Activated T-cell treated with anti-CD3 and anti-CD28 coated beads, Interleukin-2, amount 50 U/mL, for 72 hours (primary cell): ENCODE measurements at regions not wholly inside any gene's neighbourhood (a gene's known extent, or its start where the extent isn't known, plus 50 kb on each side); places are given as distances from the start of the nearest gene placed in this dataset.

Experiments
- ATAC-seq, 2 donors: fragments of 150-1000 bp; cut with Tn5 transposase; replicated peaks in 1 of 2; 2 replicates each; pipeline ENCODE4 v1.10.0; 2021; ENCODE audit warnings: moderate library complexity in 2 of 2, mild to moderate bottlenecking in 1 of 2
- DNase-seq, 2 donors: peaks; one replicate each; pipeline ENCODE4 v3.0.0; 2021 to 2022; ENCODE audit warnings: mixed read lengths in 1 of 2
- H3K27ac Mint-ChIP-seq: one replicate; pipeline ENCODE4 v1.8.0; 2022; ENCODE audit warnings: mild to moderate bottlenecking, moderate library complexity, mixed read lengths
- H3K27me3 Mint-ChIP-seq: one replicate; pipeline ENCODE4 v1.8.0; 2022; ENCODE audit warnings: low read depth, mixed read lengths
- H3K36me3 Mint-ChIP-seq, 2 donors: one replicate each; pipeline ENCODE4 v1.8.0; 2022; ENCODE audit warnings: mixed read lengths in 2 of 2, mild to moderate bottlenecking in 1 of 2; ENCODE audit not compliant: insufficient read depth in 2 of 2
- H3K4me1 Mint-ChIP-seq: one replicate; pipeline ENCODE4 v1.8.0; 2022; ENCODE audit warnings: low read depth, mixed read lengths
- H3K4me3 Mint-ChIP-seq, 2 donors: one replicate each; pipeline ENCODE4 v1.8.0; 2022; ENCODE audit warnings: mild to moderate bottlenecking in 2 of 2, mixed read lengths in 2 of 2, moderate library complexity in 2 of 2
- H3K9me3 Mint-ChIP-seq, 2 donors: one replicate each; pipeline ENCODE4 v1.8.0; 2022; ENCODE audit warnings: mixed read lengths in 2 of 2

GRCh38 chr14:48560421-48560820 is 885.0 kb upstream of the MDGA2 start:
- no peak overlapping the region for H3K27ac Mint-ChIP-seq
- ATAC-seq = no peak
- peaks cover 4% of the 10 kb centered on the region in 2 donors for H3K9me3 Mint-ChIP-seq
- H3K36me3 Mint-ChIP-seq = no peaks in the 10 kb centered on the region
- H3K4me1 Mint-ChIP-seq = no peaks in the 10 kb centered on the region
- no peak for DNase-seq
- H3K27me3 Mint-ChIP-seq = no peaks in the 10 kb centered on the region
- no peak overlapping the region for H3K4me3 Mint-ChIP-seq

- peaks cover 9% of the 10 kb centered on the region in 2 donors for H3K9me3 Mint-ChIP-seq
- DNase-seq = no peak
- no peaks in the 10 kb centered on the region for H3K4me1 Mint-ChIP-seq
- no peaks in the 10 kb centered on the region for H3K27me3 Mint-ChIP-seq
- H3K27ac Mint-ChIP-seq = no peak overlapping the region
- no peak for ATAC-seq
- H3K4me3 Mint-ChIP-seq = no peak overlapping the region
- no peaks in the 10 kb centered on the region for H3K36me3 Mint-ChIP-seq
Measured at GRCh38 chr14:48553443-48553842, 878.0 kb upstream of the MDGA2 start.

GRCh38 chr14:48546996-48547395 is 871.6 kb upstream of the MDGA2 start:
- H3K9me3 Mint-ChIP-seq = peaks cover 2 to 10% of the 10 kb centered on the region in 2 donors
- no peaks in the 10 kb centered on the region for H3K36me3 Mint-ChIP-seq
- no peaks in the 10 kb centered on the region for H3K4me1 Mint-ChIP-seq
- no peak for ATAC-seq
- DNase-seq = no peak
- no peaks in the 10 kb centered on the region for H3K27me3 Mint-ChIP-seq
- H3K27ac Mint-ChIP-seq = no peak overlapping the region
- H3K4me3 Mint-ChIP-seq = no peak overlapping the region

GRCh38 chr14:48537600-48537999 is 862.2 kb upstream of the MDGA2 start:
- peaks cover 3 to 4% of the 10 kb centered on the region in 2 donors for H3K9me3 Mint-ChIP-seq
- no peak overlapping the region for H3K27ac Mint-ChIP-seq
- no peaks in the 10 kb centered on the region for H3K4me1 Mint-ChIP-seq

GRCh38 chr14:48536318-48536717 is 860.9 kb upstream of the MDGA2 start:
- no peaks in the 10 kb centered on the region for H3K36me3 Mint-ChIP-seq
- no peaks in the 10 kb centered on the region for H3K27me3 Mint-ChIP-seq
- no peaks in the 10 kb centered on the region for H3K4me1 Mint-ChIP-seq
- ATAC-seq (no peak), DNase-seq (no peak)
- H3K27ac Mint-ChIP-seq = no peak overlapping the region
- peaks cover 3% of the 10 kb centered on the region in 2 donors for H3K9me3 Mint-ChIP-seq
- no peak overlapping the region for H3K4me3 Mint-ChIP-seq

More at GRCh38 chr14:48537600-48537999, 862.2 kb upstream of the MDGA2 start:
- DNase-seq = no peak
- Mint-ChIP-seq H3K27me3 (no peaks in the 10 kb centered on the region), H3K36me3 (no peaks in the 10 kb centered on the region), H3K4me3 (no peak overlapping the region)
- no peak for ATAC-seq

GRCh38 chr14:48527832-48528231 is 852.4 kb upstream of the MDGA2 start:
- no peaks in the 10 kb centered on the region for H3K4me1 Mint-ChIP-seq
- H3K4me3 Mint-ChIP-seq = no peak overlapping the region
- DNase-seq = no peak
- no peak for ATAC-seq
- H3K9me3 Mint-ChIP-seq = peaks cover 5 to 7% of the 10 kb centered on the region in 2 donors
- H3K27ac Mint-ChIP-seq = no peak overlapping the region
- no peaks in the 10 kb centered on the region for H3K36me3 Mint-ChIP-seq
- H3K27me3 Mint-ChIP-seq = no peaks in the 10 kb centered on the region

GRCh38 chr14:48526307-48526706 is 850.9 kb upstream of the MDGA2 start:
- no peaks in the 10 kb centered on the region for H3K4me1 Mint-ChIP-seq
- no peaks in the 10 kb centered on the region for H3K36me3 Mint-ChIP-seq
- H3K9me3 Mint-ChIP-seq = peaks cover 5 to 7% of the 10 kb centered on the region in 2 donors
- no peak for ATAC-seq
- no peak for DNase-seq
- H3K4me3 Mint-ChIP-seq = no peak overlapping the region
- no peak overlapping the region for H3K27ac Mint-ChIP-seq
- no peaks in the 10 kb centered on the region for H3K27me3 Mint-ChIP-seq

GRCh38 chr14:48504921-48505320 is 829.5 kb upstream of the MDGA2 start:
- no peak for DNase-seq
- Mint-ChIP-seq H3K27me3 (no peaks in the 10 kb centered on the region), H3K27ac (no peak overlapping the region), H3K9me3 (peaks cover 0 to 2% of the 10 kb centered on the region in 2 donors), H3K4me3 (no peak overlapping the region), H3K36me3 (no peaks in the 10 kb centered on the region), H3K4me1 (no peaks in the 10 kb centered on the region)
- no peak for ATAC-seq

- Mint-ChIP-seq H3K36me3 (no peaks in the 10 kb centered on the region), H3K4me3 (no peak overlapping the region), H3K27ac (no peak overlapping the region), H3K27me3 (no peaks in the 10 kb centered on the region), H3K4me1 (no peaks in the 10 kb centered on the region), H3K9me3 (peaks cover 1 to 4% of the 10 kb centered on the region in 2 donors)
- ATAC-seq (no peak), DNase-seq (no peak)
Measured at GRCh38 chr14:48490756-48491155, 815.4 kb upstream of the MDGA2 start.

- DNase-seq (no peak), ATAC-seq (no peak)
- Mint-ChIP-seq H3K27me3 (no peaks in the 10 kb centered on the region), H3K4me1 (no peaks in the 10 kb centered on the region), H3K36me3 (peaks cover 0 to 3% of the 10 kb centered on the region in 2 donors), H3K9me3 (peaks cover 1 to 2% of the 10 kb centered on the region in 2 donors), H3K27ac (no peak overlapping the region), H3K4me3 (no peak overlapping the region)
Measured at GRCh38 chr14:48473944-48474343, 798.5 kb upstream of the MDGA2 start.

- no peak overlapping the region for H3K4me3 Mint-ChIP-seq
- no peak overlapping the region for H3K27ac Mint-ChIP-seq
- ATAC-seq (no peak), DNase-seq (no peak)
- no peaks in the 10 kb centered on the region for H3K36me3 Mint-ChIP-seq
- H3K4me1 Mint-ChIP-seq = no peaks in the 10 kb centered on the region
- no peaks in the 10 kb centered on the region for H3K27me3 Mint-ChIP-seq
- peaks cover 0 to 1% of the 10 kb centered on the region in 2 donors for H3K9me3 Mint-ChIP-seq
Measured at GRCh38 chr14:48456051-48456450, 780.6 kb upstream of the MDGA2 start.

GRCh38 chr14:48454887-48455286 is 779.5 kb upstream of the MDGA2 start:
- DNase-seq = no peak
- no peak overlapping the region for H3K4me3 Mint-ChIP-seq
- H3K36me3 Mint-ChIP-seq = no peaks in the 10 kb centered on the region
- no peaks in the 10 kb centered on the region for H3K27me3 Mint-ChIP-seq
- no peak overlapping the region for H3K27ac Mint-ChIP-seq
- H3K9me3 Mint-ChIP-seq = peaks cover 0 to 1% of the 10 kb centered on the region in 2 donors
- no peaks in the 10 kb centered on the region for H3K4me1 Mint-ChIP-seq
- no peak for ATAC-seq

- Mint-ChIP-seq H3K27me3 (no peaks in the 10 kb centered on the region), H3K9me3 (peaks cover 5 to 6% of the 10 kb centered on the region in 2 donors), H3K4me3 (no peak overlapping the region), H3K4me1 (no peaks in the 10 kb centered on the region), H3K27ac (no peak overlapping the region), H3K36me3 (no peaks in the 10 kb centered on the region)
- no peak for DNase-seq
- no peak for ATAC-seq
Measured at GRCh38 chr14:48452437-48452995, 777.1 kb upstream of the MDGA2 start.

GRCh38 chr14:48435221-48435620 is 759.8 kb upstream of the MDGA2 start:
- no peaks in the 10 kb centered on the region for H3K36me3 Mint-ChIP-seq
- H3K9me3 Mint-ChIP-seq = peaks cover 0 to 4% of the 10 kb centered on the region in 2 donors
- no peaks in the 10 kb centered on the region for H3K4me1 Mint-ChIP-seq
- DNase-seq = no peak
- no peak overlapping the region for H3K27ac Mint-ChIP-seq
- ATAC-seq = no peak
- H3K4me3 Mint-ChIP-seq = no peak overlapping the region
- H3K27me3 Mint-ChIP-seq = no peaks in the 10 kb centered on the region
